ENCODE measurements at regions not wholly inside any gene's neighbourhood (a gene's known extent, or its start where the extent isn't known, plus 50 kb on each side); places are given as distances from the start of the nearest gene placed in this dataset.

DNA sequence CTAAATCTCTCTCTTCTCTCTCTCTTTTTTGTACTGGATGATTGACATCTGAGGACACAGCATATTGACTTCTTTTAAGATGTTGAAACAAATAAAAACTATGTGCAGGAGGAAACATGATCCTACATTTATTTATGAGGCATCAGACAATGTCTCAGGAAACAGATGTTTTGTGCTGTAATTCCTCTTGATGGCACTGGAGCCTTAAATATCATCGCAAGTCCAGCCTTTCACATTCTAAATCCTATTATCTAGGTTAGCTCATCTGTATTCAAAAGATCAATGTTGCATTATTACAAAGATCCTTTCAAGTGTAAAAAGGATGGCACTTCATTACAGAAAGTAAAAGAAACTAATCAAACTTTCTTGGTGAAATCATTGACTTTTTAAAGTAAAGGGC, 63.9 kb downstream of the MAT2B start:
- TF ChIP-seq CTCF (IDR thresholded peaks at IDR 0.05), result no peak
- Histone ChIP-seq H3K4me3 (no peak overlapping the region), H3K36me3 (no peaks in the 10 kb centered on the region), H3K27ac (no peak overlapping the region), H3K4me1 (peaks cover 0 to 15% of the 10 kb centered on the region in 2 donors), H3K9me3 (no peaks in the 10 kb centered on the region), H3K27me3 (no peaks in the 10 kb centered on the region)
- no peak for DNase-seq (ENCODE audit: low spot score)

DNA sequence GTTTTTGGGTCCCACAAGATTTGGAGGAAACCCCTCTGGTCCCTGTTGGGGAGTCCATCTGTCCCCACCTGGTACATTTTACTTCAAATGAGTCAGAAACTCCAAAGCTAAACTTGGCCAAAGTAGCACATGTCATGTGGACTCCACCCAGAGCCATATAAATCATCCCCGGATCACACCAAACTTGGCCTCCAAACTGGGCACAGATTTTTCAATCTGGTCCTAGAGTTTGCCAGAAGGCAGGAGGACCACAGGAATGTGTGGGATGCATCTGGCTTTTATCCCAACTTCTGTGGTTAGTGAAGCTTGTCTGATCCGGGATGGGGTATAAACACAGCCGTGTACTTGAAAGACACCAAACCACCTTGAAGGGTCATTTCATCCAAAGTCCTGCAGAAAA, 66.3 kb downstream of the MAT2B start:
- no peaks in the 10 kb centered on the region for H3K27me3 ChIP-seq
- DNase-seq (ENCODE audit: low spot score), result no peak

DNA sequence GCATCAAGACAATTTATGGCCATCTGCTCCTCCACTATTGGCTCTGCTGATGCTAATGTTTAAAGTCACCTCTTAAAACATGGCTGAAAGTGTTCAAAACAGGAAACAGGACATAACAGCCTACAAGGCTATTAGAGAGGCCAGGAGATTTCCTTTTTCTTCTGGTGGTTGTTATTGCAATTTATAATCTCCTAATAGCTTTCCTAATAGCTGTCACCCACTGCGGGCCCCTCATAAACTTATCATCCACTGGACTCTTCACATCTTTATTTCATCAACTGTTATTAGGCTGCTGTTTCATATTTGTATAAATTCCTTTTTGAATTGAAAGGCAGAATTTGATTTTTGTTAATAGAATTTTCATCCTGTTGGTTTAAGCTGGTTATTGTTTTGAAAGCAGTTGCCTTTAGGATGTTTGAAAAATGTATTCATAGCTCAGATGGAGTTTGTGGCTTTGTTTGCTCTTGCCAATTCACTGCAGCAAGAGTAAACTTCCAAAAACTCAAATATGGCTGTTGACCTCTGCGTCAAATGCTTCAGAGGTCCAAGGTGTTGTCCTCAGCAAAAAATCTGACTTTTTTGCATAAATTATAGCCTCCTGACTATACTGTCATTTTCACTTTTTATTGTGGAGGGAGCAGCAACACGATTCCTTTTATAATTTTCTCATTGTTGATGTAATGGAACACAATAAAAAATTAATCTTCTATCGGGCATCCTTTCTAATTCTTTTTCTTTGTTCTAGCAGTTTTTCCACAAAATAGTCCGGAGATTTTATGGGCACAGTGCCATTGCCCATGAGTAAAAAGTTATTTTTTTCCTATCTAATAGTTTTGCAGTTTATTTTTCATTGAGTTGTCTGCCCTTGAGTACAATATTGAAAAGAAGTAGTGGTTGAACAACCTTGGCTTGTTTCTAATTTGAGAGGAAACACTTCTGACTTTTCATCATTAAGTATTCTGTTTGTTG, 69.3 kb downstream of the MAT2B start:
- H3K4me3 ChIP-seq, result no peak overlapping the region
- no peak for DNase-seq (ENCODE audit: low spot score)
- no peaks in the 10 kb centered on the region for H3K9me3 ChIP-seq
- no peaks in the 10 kb centered on the region for H3K4me1 ChIP-seq
- no peaks in the 10 kb centered on the region for H3K27me3 ChIP-seq
- TF ChIP-seq CTCF (IDR thresholded peaks at IDR 0.05), result no peak
- H3K36me3 ChIP-seq, result no peaks in the 10 kb centered on the region
- H3K27ac ChIP-seq, result no peak overlapping the region

More for the DNA sequence above, 66.3 kb downstream of the MAT2B start:
- no peak for TF ChIP-seq CTCF (IDR thresholded peaks at IDR 0.05)
- Histone ChIP-seq H3K36me3 (no peaks in the 10 kb centered on the region), H3K4me3 (no peak overlapping the region), H3K27ac (no peak overlapping the region), H3K9me3 (no peaks in the 10 kb centered on the region), H3K4me1 (no peaks in the 10 kb centered on the region)

- Histone ChIP-seq H3K27ac (no peak overlapping the region), H3K9me3 (no peaks in the 10 kb centered on the region), H3K27me3 (no peaks in the 10 kb centered on the region), H3K4me1 (no peaks in the 10 kb centered on the region), H3K36me3 (no peaks in the 10 kb centered on the region), H3K4me3 (no peak overlapping the region)
- TF ChIP-seq CTCF (IDR thresholded peaks at IDR 0.05), result no peak
- DNase-seq (ENCODE audit: low spot score), result no peak
Measured at GRCh38 chr5:163578652-163579051, 73.2 kb downstream of the MAT2B start.

DNA sequence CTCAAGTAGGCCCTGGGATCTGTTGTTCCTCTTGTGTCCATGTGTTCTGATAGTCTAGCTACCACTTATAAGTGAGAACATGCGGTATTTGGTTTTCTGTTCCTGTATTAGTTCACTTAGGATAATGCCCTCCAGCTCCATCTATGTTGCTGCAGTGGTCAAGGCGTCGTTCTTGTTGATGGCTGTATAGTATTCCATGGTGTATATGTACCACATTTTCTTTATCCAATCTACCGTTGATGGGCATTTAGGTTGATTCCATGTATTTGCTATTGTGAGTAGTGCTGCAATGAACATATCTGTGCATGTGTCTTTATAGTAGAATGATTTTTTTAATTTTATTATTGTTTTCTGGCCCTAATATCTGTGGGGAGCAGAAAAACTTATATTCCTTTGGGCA, 74.3 kb downstream of the MAT2B start:
- Histone ChIP-seq H3K27ac (no peak overlapping the region), H3K36me3 (no peaks in the 10 kb centered on the region), H3K4me3 (no peak overlapping the region), H3K27me3 (no peaks in the 10 kb centered on the region), H3K4me1 (no peaks in the 10 kb centered on the region), H3K9me3 (no peaks in the 10 kb centered on the region)
- TF ChIP-seq CTCF (IDR thresholded peaks at IDR 0.05), result no peak
- no peak for DNase-seq (ENCODE audit: low spot score)
